HCT116 (cell line): ENCODE measurements at regions not wholly inside any gene's neighbourhood (a gene's known extent, or its start where the extent isn't known, plus 50 kb on each side); places are given as distances from the start of the nearest gene placed in this dataset.

Source experiments
- ATAC-seq: fragments of 200-7000 bp; cut with Tn5 transposase; 2 replicates; pipeline ENCODE4 v1.9.1; 2020; ENCODE audit warnings: mild to moderate bottlenecking, moderate library complexity
- BruUV-seq: library from RNA; stranded (reverse); fragments of 400-500 nt; replicated peaks from 2 replicates; lab custom pipeline; 2021; lab: Mats Ljungman, UMichigan
- CTCF ChIA-PET: fragments of 300-600 bp; sonication (Branson Sonifier 250); formaldehyde crosslinking; loops from one replicate; lab custom pipeline; 2021; ENCODE audit warnings: antibody characterized with exemption; lab: Charles Lee
- POLR2A ChIA-PET: fragments of 300-600, 350-600 bp; sonication (Branson Sonifier 250); formaldehyde crosslinking; loops from one replicate; lab custom pipeline; 2021; ENCODE audit warnings: antibody characterized with exemption; lab: Charles Lee
- RAD21 ChIA-PET, 2 experiments: fragments of 300-600 bp; sonication (Branson Sonifier 250); formaldehyde crosslinking; loops; one replicate each; lab custom pipeline; 2023; ENCODE audit warnings: low total read pairs in 2 of 2; ENCODE audit not compliant: uncharacterized antibody in 2 of 2, unreplicated experiment in 2 of 2, low non-redundant PET in 1 of 2; lab: Charles Lee
- DNase-seq: peaks from one replicate; pipeline ENCODE4 v3.0.0-alpha.2; 2010; ENCODE audit warnings: low read depth, low spot score
- H2AFZ ChIP-seq: fragments of 200-600 bp; shearing (Covaris generic), sonication (generic); 2 replicates; pipeline ENCODE4 v1.6.1; 2017; ENCODE audit warnings: low read depth, mixed run types, mixed read lengths, antibody characterized with exemption, low read length; ENCODE audit not compliant: poor library complexity, severe bottlenecking
- H3K27ac ChIP-seq: 2 replicates; pipeline ENCODE4 v1.5.1; 2012; ENCODE audit warnings: low read depth, low read length
- H3K27me3 ChIP-seq: fragments of 200-600 bp; sonication (generic); 2 replicates; pipeline ENCODE4 v1.6.1; 2016; ENCODE audit warnings: mixed run types, low read length, mixed read lengths; ENCODE audit not compliant: insufficient read depth
- H3K36me3 ChIP-seq, 2 experiments: fragments of 200-500 bp in 1 of 2; fragments of 200-600 bp in 1 of 2; sonication (Bioruptor generic) in 1 of 2; sonication (generic) in 1 of 2; 2 replicates each; pipeline versions ENCODE4 v1.5.1 to v1.6.1; 2014 to 2016; ENCODE audit warnings: low read length in 2 of 2, inconsistent platforms in 1 of 2, mixed read lengths in 1 of 2, mixed run types in 1 of 2; ENCODE audit not compliant: insufficient read depth in 2 of 2, control insufficient read depth in 1 of 2
- H3K4me1 ChIP-seq, 2 experiments: fragments of 200-600 bp in 1 of 2; sonication (generic) in 1 of 2; 2 replicates each; pipeline versions ENCODE4 v1.5.1 to v1.6.1; 2012 to 2017; ENCODE audit warnings: low read length in 2 of 2, inconsistent platforms in 1 of 2, mild to moderate bottlenecking in 1 of 2, mixed read lengths in 1 of 2, mixed run types in 1 of 2, moderate library complexity in 1 of 2; ENCODE audit not compliant: insufficient read depth in 2 of 2, control insufficient read depth in 1 of 2
- H3K4me2 ChIP-seq: fragments of 200-600 bp; sonication (generic); 2 replicates; pipeline ENCODE4 v1.6.1; 2017; ENCODE audit warnings: mixed run types, low read length, mixed read lengths
- H3K4me3 ChIP-seq, 2 experiments: fragments of 200-600 bp in 1 of 2; sonication (generic) in 1 of 2; replicated peaks in 1 of 2; 2 replicates each; pipeline ENCODE4 v1.5.1; 2011 to 2016; ENCODE audit warnings: low read length in 2 of 2, control low read depth in 1 of 2, low read depth in 1 of 2, mild to moderate bottlenecking in 1 of 2, mixed read lengths in 1 of 2, mixed run types in 1 of 2
- H3K79me2 ChIP-seq: fragments of 200-600 bp; sonication (generic); 2 replicates; pipeline ENCODE4 v1.6.1; 2017; ENCODE audit warnings: mild to moderate bottlenecking, mixed run types, low read length, moderate library complexity, mixed read lengths; ENCODE audit not compliant: insufficient read depth
- H3K9ac ChIP-seq: fragments of 200-600 bp; sonication (generic); 2 replicates; pipeline ENCODE4 v1.6.1; 2016; ENCODE audit warnings: low read length, mixed read lengths
- H3K9me2 ChIP-seq: fragments of 200-600 bp; sonication (generic), shearing (Covaris generic); 2 replicates; pipeline ENCODE4 v1.6.1; 2017; ENCODE audit warnings: mixed run types, mild to moderate bottlenecking, moderate library complexity; ENCODE audit not compliant: insufficient read depth
- H3K9me3 ChIP-seq, 2 experiments: fragments of 200-500 bp in 1 of 2; fragments of 200-600 bp in 1 of 2; sonication (Bioruptor generic) in 1 of 2; sonication (generic) in 1 of 2; 2 replicates each; pipeline ENCODE4 v1.6.1; 2014 to 2017; ENCODE audit warnings: low read length in 2 of 2, mixed read lengths in 2 of 2, inconsistent platforms in 1 of 2, low read depth in 1 of 2, mild to moderate bottlenecking in 1 of 2, mixed run types in 1 of 2, moderate library complexity in 1 of 2; ENCODE audit not compliant: control insufficient read depth in 1 of 2, insufficient read depth in 1 of 2
- H4K20me1 ChIP-seq: fragments of 200-600 bp; sonication (generic), shearing (Covaris generic); 2 replicates; pipeline ENCODE4 v1.6.1; 2017; ENCODE audit warnings: mixed run types, mild to moderate bottlenecking, moderate library complexity; ENCODE audit not compliant: insufficient read depth
- CEBPB ChIP-seq: IDR thresholded peaks from 2 replicates; pipeline ENCODE4 v1.6.1; 2012; ENCODE audit warnings: low read depth
- EGR1 ChIP-seq: IDR thresholded peaks from 2 replicates; pipeline ENCODE4 v1.6.1; 2012; ENCODE audit warnings: low read depth
- ELF1 ChIP-seq: IDR thresholded peaks from 2 replicates; pipeline ENCODE4 v1.6.1; 2012; ENCODE audit warnings: low read depth, borderline replicate concordance
- EZH2 ChIP-seq: fragments of 200-600 bp; sonication (generic); IDR thresholded peaks from 2 replicates; pipeline ENCODE4 v1.6.1; 2017; ENCODE audit warnings: antibody characterized with exemption, mixed run types
- EZH2phosphoT487 ChIP-seq: fragments of 200-600 bp; IDR thresholded peaks from 2 replicates; pipeline ENCODE4 v1.6.1; 2018; ENCODE audit warnings: antibody characterized with exemption, borderline replicate concordance
- FOSL1 ChIP-seq: IDR thresholded peaks from 2 replicates; pipeline ENCODE4 v1.6.1; 2012; ENCODE audit warnings: low read depth
- JUND ChIP-seq: IDR thresholded peaks from 2 replicates; pipeline ENCODE4 v1.6.1; 2012
- POLR2A ChIP-seq: IDR thresholded peaks from 2 replicates; pipeline ENCODE4 v1.7.0; 2011; ENCODE audit warnings: borderline replicate concordance; ENCODE audit not compliant: insufficient read depth, insufficient read length; ENCODE audit errors: extremely low read depth
- SIN3A ChIP-seq: IDR thresholded peaks from 2 replicates; pipeline ENCODE4 v1.6.1; 2012; ENCODE audit warnings: low read depth
- SP1 ChIP-seq: IDR thresholded peaks from 2 replicates; pipeline ENCODE4 v1.6.1; 2012; ENCODE audit warnings: low read depth
- TCF7L2 ChIP-seq: IDR thresholded peaks from 2 replicates; pipeline ENCODE4 v1.7.0; 2011; ENCODE audit warnings: borderline replicate concordance, inconsistent platforms; ENCODE audit not compliant: insufficient read depth, insufficient read length; ENCODE audit errors: extremely low read depth
- YY1 ChIP-seq: IDR thresholded peaks from 2 replicates; pipeline ENCODE4 v1.6.1; 2011; ENCODE audit warnings: low read length, low read depth, moderate library complexity, mild to moderate bottlenecking; ENCODE audit not compliant: insufficient replicate concordance; ENCODE audit errors: extremely low read depth
- ZFX ChIP-seq: fragments of 450-650 bp; IDR thresholded peaks from 2 replicates; pipeline ENCODE4 v1.6.1; 2017
- ZNF274 ChIP-seq: fragments of 200-500 bp; sonication (Bioruptor generic); IDR thresholded peaks from 2 replicates; pipeline ENCODE4 v1.6.1; 2014; ENCODE audit warnings: mild to moderate bottlenecking, low read depth, low read length, inconsistent platforms
- intact Hi-C: fragments of 100-400 bp; cut with micrococcal nuclease; formaldehyde crosslinking; loops from 2 replicates; pipeline ENCODE4 v1.10.0; 2022
- TF ChIP-seq, protein P1 (sequence below), 3 experiments: fragments of 200-600 bp in 1 of 3; sonication (generic) in 1 of 3; IDR thresholded peaks in 2 of 3; conservative IDR thresholded peaks in 1 of 3; 2 replicates each; pipeline ENCODE4 v1.5.1; 2012 to 2017; ENCODE audit warnings: low read depth in 2 of 3, low read length in 2 of 3, antibody characterized with exemption in 1 of 3, borderline replicate concordance in 1 of 3, control low read depth in 1 of 3, mild to moderate bottlenecking in 1 of 3, mixed read lengths in 1 of 3, mixed run types in 1 of 3, moderate library complexity in 1 of 3; ENCODE audit not compliant: insufficient read depth in 1 of 3
- TF ChIP-seq, protein P2 (sequence below): IDR thresholded peaks from 2 replicates; pipeline ENCODE4 v1.6.1; 2012; ENCODE audit warnings: low read depth
- TF ChIP-seq, protein P3 (sequence below): IDR thresholded peaks from 2 replicates; pipeline ENCODE4 v1.6.1; 2012

DNA sequence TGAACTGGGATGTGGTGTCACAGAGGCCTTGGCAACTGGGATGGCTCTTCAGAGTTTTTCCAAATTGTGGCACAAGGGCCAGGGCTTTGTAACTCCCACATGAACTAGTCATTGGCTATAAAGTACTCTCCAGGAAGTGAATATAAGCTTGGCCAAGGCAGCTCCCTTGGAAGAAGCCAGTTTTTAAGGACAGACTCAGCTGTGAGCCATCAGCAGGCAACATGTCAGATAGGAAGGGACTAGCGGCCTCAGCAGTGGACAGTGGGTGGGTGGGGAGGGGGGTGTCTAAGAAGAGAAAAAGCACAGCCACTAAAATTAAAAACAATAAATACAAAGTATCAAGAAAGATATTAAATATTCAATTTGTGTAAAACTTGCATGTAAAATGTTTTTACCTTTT lies 691.1 kb upstream of the PIK3C3 start (continued):
- TF ChIP-seq ZNF274 (no peak), SP1 (no peak), EGR1 (no peak), ELF1 (no peak), CEBPB (no peak)
- TF ChIP-seq, protein P1, sequence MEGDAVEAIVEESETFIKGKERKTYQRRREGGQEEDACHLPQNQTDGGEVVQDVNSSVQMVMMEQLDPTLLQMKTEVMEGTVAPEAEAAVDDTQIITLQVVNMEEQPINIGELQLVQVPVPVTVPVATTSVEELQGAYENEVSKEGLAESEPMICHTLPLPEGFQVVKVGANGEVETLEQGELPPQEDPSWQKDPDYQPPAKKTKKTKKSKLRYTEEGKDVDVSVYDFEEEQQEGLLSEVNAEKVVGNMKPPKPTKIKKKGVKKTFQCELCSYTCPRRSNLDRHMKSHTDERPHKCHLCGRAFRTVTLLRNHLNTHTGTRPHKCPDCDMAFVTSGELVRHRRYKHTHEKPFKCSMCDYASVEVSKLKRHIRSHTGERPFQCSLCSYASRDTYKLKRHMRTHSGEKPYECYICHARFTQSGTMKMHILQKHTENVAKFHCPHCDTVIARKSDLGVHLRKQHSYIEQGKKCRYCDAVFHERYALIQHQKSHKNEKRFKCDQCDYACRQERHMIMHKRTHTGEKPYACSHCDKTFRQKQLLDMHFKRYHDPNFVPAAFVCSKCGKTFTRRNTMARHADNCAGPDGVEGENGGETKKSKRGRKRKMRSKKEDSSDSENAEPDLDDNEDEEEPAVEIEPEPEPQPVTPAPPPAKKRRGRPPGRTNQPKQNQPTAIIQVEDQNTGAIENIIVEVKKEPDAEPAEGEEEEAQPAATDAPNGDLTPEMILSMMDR (IDR thresholded peaks at IDR 0.05 in 2 of 3, conservative IDR thresholded peaks at IDR 0.05 in 1 of 3; ENCODE audit: borderline replicate concordance in 1 of 3, insufficient read depth in 1 of 3, low read depth in 2 of 3, low read length in 2 of 3) = no peak

DNA sequence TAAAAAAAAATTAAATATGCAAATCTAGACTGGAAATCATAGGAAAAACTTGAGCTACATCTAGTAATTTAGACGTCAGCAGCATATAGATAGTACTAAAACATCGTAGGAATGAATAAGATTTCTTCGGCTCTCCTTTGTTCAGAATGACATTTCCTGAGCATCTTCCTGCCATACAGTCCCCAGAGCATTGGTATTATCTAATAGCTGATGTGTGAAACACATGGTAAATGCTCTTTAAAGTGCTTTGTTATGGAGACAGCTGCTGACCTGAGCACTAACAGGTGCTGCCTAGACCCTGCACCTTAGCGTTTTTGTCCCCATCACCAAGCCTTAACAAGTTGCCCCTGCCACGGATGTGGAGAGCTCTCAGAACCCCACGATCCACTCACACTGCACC lies 692.3 kb upstream of the PIK3C3 start:
- no peak for ATAC-seq
- peaks cover 12 to 23% of the 10 kb centered on the region in 2 experiments; a peak in 2 of 4 replicates for H3K9me3 ChIP-seq
- no peak overlapping the region for H3K27ac ChIP-seq
- H3K36me3 ChIP-seq = no peaks in the 10 kb centered on the region
- TF ChIP-seq POLR2A = no peak
- TF ChIP-seq, protein P1 (IDR thresholded peaks at IDR 0.05 in 2 of 3, conservative IDR thresholded peaks at IDR 0.05 in 1 of 3; ENCODE audit: borderline replicate concordance in 1 of 3, insufficient read depth in 1 of 3, low read depth in 2 of 3, low read length in 2 of 3) = no peak
- no peak for TF ChIP-seq ZNF274
- TF ChIP-seq ELF1 = no peak
- TF ChIP-seq YY1 = no peak
- TF ChIP-seq SIN3A = no peak
- no peak for TF ChIP-seq TCF7L2
- TF ChIP-seq, protein P2, sequence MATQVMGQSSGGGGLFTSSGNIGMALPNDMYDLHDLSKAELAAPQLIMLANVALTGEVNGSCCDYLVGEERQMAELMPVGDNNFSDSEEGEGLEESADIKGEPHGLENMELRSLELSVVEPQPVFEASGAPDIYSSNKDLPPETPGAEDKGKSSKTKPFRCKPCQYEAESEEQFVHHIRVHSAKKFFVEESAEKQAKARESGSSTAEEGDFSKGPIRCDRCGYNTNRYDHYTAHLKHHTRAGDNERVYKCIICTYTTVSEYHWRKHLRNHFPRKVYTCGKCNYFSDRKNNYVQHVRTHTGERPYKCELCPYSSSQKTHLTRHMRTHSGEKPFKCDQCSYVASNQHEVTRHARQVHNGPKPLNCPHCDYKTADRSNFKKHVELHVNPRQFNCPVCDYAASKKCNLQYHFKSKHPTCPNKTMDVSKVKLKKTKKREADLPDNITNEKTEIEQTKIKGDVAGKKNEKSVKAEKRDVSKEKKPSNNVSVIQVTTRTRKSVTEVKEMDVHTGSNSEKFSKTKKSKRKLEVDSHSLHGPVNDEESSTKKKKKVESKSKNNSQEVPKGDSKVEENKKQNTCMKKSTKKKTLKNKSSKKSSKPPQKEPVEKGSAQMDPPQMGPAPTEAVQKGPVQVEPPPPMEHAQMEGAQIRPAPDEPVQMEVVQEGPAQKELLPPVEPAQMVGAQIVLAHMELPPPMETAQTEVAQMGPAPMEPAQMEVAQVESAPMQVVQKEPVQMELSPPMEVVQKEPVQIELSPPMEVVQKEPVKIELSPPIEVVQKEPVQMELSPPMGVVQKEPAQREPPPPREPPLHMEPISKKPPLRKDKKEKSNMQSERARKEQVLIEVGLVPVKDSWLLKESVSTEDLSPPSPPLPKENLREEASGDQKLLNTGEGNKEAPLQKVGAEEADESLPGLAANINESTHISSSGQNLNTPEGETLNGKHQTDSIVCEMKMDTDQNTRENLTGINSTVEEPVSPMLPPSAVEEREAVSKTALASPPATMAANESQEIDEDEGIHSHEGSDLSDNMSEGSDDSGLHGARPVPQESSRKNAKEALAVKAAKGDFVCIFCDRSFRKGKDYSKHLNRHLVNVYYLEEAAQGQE = no peak
- TF ChIP-seq JUND = no peak
- TF ChIP-seq, protein P3, sequence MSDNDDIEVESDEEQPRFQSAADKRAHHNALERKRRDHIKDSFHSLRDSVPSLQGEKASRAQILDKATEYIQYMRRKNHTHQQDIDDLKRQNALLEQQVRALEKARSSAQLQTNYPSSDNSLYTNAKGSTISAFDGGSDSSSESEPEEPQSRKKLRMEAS = no peak
- no peak for TF ChIP-seq CEBPB
- no peak for TF ChIP-seq EZH2phosphoT487
- no peak for TF ChIP-seq FOSL1
- no peak for TF ChIP-seq SP1
- no peak for TF ChIP-seq ZFX
- no peak for TF ChIP-seq EZH2
- no peak for TF ChIP-seq EGR1
- TF ChIP-seq, all 23 proteins: peak for 0
- Histone ChIP-seq H3K4me3 (no peak overlapping the region), H2AFZ (no peak overlapping the region), H3K9ac (no peak overlapping the region), H4K20me1 (no peaks in the 10 kb centered on the region), H3K79me2 (no peaks in the 10 kb centered on the region), H3K4me1 (no peaks in the 10 kb centered on the region), H3K4me2 (no peak overlapping the region), H3K9me2 (no peaks in the 10 kb centered on the region), H3K27me3 (no peaks in the 10 kb centered on the region)
- ChIA-PET POLR2A (no interaction called here), CTCF (no interaction called here), RAD21 (no interaction called here)
- BruUV-seq = no TSS peak
- DNase-seq = no peak
- intact Hi-C loops = no loop called here
